ENCODE measurements at regions not wholly inside any gene's neighbourhood (a gene's known extent, or its start where the extent isn't known, plus 50 kb on each side); places are given as distances from the start of the nearest gene placed in this dataset.

DNA sequence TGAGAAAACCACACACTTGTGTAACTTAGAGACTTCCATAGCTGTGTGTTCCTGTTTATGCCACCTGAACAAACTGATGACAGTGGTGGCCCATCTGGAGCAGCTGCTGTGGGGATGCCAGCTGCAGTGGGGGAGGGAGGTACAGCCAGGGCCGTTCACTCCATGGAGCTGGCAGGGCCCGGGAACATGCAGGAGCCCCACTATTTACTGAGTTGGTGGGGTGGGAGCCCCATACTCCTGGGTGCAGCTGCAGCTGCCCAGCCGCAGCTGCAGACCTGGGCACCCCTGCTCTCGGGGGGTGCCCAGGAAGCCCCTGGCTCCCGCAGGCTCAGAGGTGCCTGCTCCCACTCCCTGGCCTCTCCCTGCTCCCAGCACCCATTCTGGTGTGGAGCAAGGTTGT lies 398.6 kb upstream of the RASGEF1B start:
- DNase-seq = no peak

DNA sequence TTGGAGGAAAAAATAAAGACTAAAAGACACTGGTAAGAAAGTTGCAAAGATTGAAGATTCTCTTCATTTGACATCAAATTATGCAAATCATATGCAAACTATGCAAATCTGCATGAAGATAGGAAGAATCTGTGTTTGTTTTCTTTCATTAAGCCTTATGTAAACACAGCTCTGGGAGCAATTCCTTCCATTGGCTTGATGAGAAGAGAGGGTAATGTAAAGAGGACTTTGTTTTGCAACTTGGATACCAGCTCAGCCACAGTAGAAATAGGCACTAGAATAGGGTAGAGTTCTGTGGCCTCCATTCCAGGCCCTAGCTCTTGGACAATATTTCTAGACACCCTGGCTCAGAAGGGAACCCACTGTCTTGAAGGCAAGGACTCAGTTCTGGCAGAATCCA lies 388.4 kb upstream of the RASGEF1B start:
- DNase-seq = no peak

DNA sequence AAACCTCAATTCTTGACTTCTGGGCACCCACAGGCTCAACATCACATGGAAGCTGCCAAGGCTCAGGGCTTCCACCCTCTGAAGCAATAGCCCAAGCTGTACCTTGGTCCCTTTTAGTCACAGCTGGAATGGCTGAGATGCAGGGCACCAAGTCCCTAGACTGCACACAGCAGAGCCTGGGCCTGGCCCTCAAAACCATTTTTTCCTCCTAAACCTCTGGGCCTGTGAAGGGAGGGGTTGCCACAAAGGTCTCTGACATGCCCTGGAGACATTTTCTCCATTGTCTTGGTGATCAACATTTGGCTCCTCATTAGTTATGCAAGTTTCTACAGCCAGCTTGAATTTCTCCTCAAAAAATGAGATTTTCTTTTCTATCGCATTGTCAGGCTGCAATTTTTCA lies 382.7 kb upstream of the RASGEF1B start:
- no peak for DNase-seq

DNA sequence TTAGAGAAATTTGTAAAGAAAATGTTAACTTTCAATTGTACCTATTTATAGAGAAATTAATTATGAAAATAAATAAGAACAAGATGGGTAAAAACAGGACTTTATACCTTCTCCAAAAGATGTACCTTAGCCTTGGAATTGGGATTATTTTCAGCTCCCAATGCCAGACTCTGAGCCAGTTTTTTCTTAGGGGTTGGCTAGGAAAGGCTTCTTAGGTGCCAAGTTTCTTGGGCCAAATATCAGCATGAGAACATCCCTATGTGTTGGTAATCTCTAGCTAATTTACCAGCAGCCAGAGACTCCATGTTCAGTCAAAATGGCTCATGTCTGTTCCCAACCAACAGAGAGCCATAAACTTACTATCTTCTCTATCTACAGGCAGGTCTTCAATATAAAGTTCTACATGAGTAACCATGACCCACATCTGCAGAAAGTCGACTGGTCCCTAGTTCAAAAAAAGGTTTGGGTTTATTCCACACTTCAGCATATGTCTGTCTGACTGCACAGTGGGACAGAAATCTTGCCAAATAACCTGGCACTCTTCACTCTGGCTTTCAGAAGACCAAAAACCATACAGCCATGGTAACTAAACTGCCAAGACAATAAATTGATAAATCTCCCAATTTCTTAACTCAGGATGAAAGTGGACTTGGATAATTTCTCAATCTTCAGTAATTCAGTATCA lies 380.5 kb upstream of the RASGEF1B start:
- no peak for DNase-seq

DNA sequence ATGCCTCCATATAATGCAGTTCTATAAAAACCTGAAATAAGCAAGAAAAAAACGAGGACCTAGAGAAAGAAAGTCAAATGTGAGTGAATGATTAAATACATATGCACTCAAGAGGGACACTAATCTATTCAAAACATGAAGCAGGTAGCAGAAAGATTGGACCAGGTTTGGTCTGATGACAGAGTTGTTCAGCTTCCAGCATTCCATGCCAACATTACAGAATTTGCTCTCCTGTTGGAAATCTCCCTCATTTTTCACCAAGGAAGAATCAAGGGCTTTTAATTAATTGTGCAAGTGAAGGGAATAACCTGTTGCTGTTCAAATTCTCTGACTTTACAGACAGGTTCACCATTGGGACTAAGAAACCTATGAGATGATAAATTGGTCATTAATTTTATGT lies 379.0 kb upstream of the RASGEF1B start:
- DNase-seq = no peak

DNA sequence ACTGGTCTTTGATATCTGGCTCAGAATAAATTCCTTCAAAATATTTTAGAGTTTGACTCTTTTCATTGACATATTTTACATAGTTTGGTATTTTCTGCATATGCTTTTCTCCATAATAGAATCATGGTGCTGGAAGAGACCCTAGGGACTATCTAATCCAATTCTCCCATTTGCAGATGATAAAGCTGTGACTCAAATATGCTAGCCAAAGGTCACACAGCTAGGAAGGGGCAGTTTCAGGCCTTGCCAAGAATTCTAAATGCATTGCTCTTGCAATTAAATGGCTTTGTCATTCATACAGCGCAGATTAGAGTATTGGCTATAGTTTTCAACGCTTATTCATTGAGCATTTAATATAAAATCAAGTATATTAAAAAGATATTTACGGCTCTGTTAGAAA lies 374.1 kb upstream of the RASGEF1B start:
- no peak for DNase-seq

DNA sequence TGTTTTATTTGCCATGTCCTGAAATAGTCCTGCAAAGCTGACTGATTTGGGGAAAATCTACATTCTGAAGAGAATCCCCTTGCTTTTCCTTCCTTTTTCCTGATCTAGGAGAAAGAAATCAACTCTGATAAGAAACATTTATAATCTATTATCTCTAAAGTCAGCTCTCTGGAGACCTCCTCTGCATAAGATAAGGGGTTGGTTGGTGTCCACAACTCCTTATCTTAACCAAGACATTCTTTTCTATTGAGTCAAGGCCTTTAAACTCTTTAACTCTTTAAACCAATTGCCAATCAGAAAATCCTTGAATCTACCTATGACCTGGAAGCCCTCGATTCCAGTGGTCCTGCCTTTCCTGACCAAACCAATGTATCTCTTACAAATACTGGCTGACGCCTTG lies 373.6 kb upstream of the RASGEF1B start:
- no peak for DNase-seq

DNA sequence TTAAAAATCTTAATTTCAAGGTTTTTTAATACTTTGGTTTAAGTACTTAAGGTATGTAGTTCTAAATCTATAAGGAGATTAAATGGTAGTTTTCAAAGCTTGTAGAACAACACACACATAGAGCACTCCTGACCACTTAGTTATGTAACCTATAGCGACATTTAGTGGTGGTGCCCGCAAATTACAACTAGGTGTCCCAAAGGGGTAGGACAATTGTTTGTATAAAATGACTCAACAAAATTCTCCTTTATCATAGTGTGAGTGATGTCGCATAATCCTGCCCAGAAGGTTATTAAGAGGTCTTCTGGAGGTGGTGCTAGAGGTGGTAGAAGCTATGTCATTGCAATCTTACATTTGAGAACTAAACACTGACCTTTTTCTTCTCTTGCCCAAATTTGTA lies 373.0 kb upstream of the RASGEF1B start:
- DNase-seq = peak; percentile 13 to 68 (median 58)

DNA sequence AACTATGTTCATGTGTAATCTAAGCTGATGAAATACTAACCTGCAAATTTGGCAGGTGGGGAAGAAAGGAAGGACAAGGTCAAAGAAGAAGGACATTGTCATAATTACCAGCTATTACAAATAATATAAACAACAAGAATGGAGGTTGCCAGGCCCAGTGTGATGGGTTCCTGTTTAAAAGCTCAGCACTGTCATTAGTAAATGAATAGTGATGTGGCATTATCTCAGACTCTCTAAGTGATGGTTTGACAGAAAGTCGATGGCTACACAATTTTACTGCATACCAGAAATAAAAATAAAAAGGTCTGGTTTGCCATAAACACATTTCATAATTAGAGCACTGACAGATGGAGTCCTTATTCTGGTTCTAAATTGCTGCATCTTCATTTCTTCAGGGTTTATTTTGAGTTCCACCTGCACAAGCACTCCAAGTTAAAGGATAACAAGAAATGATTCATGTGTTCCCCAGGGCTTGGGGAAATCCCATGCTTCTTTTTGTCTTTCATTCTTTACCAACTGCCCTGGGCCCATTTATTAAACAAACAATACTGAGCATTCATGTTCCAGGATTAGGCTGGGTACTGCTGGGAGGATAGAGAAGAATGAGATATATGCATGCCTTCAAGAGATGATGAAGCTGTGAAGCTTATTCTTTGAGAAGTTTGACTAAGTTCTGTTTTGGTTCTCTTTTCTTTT lies 367.8 kb upstream of the RASGEF1B start:
- DNase-seq = no peak

DNA sequence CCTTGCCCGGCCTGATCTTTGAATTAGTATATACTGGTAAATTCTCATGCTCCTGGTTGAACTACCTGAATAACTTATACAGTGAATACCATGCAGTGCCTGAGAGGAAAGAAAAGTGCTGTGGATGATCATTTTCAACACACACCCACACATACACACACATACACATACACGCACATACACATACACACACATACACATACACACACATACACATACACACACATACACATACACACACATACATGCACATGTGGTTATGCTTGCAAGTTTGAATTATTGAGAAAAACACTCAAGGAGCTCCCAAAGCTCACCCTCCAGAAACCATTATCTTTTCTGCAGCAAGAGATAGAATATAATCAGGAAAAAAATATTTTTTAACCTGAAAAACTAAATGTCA lies 366.9 kb upstream of the RASGEF1B start:
- no peak for DNase-seq

DNA sequence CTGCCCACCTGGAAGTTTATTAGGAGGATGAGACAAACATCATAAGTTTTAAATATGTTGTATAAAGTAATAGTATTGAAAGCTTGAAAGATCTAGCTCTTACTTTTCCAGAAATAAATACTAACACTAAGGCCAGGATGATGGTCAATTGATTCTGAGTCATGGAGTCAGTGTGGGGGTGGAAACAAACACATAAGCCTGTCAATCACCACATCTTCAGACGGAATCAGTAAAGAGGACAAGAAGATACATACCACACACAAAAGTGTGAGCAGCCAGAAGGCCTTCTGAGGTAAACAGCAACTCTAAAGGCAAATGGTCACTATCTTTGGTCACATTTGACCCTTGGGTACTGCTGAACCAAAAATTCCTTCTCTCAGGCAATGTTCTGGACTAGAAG lies 365.0 kb upstream of the RASGEF1B start:
- DNase-seq = no peak

DNA sequence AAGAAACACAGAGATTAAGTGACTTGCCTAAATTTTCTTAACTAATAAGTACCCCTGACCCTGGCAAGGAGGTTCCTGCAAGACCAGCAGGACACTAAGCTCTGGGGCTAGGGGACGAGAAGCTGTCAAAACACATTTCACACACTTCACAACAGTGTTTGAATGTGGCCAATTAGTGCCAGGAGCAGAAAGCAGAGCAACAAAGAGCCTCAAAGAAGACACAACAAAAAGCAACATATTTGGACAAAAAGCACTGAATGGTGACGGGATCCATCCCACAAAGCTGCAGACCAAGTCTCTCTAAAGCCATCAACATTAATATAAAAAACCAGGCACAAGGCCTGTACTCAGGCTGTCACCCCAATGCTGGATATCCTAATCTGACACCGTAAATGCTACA lies 361.9 kb upstream of the RASGEF1B start:
- DNase-seq = no peak

DNA sequence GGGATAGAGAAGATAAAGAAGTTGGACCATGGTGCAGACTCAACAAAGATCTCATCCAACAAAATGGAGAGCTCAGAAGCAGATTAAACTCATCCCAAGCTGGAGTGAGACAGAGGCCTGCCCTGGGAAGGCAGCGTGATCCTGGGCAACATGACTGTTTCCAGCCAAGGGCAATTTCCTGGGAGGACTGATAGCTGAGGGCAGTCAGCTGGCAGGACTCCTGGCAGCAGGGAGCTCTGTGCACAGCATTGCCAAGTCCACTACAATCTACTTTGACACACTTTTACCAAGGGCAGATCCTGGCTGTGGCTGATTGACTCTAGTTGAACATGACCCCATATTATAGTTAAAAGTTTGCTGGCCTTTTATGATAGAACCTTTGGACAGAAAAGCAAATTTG lies 357.3 kb upstream of the RASGEF1B start:
- no peak for DNase-seq

DNA sequence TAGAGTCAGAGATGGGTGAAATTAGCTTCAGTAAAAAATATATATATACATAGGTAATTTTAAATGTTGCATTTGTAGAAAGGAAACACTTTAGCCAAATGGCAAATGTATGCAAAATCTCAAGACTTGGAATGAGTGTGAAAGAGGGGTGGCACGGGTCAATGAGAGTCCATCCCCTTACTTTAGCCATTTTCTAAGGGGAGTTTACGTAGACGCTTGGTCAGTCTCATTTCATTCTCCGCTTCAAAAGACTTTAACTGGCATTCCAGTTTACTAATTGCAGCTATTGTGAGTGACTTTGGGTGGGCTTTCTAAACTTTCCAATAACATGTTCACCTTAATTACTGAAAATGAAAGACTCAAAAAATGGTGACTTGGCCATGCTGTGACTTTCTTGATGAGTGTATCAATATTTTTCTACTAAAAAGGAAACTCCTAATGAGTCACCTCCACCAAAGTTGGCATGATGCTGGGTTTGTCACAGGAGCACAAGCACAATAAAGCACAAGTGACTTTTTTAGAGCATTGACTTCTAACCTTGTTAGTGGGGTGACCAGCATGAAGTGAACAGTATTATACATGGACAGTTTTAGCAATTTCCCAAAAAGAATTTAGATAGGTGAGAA lies 356.0 kb upstream of the RASGEF1B start:
- DNase-seq = peak in 1 of 5 donors; percentile 73

DNA sequence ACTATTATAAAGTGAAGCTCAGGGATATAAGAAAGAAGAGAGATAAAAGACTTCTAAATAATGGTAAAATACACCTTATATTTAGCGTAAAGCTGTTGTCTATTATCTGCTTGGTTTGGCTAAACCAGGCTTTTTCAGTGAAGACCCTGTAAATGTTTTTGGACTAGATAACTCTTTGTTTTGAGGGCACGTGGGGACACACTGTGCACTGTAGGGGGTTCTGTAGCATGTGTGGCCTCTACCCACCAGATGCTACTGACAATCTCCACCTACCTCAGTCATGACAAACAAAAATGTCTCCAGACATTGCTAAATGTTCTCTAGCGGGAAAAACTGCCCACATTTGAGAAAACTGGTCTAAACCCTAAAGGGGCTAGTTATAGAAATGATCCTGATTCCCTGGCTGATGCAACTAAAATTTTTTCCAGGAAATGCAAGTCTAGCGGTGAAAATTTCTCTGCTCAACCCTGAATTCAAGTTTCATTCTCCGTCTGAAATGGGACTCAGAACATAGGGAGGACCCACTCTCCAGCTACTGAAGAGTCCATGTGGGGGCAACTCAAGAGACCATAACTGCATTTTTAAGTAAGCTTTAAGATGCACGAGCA lies 355.2 kb upstream of the RASGEF1B start:
- DNase-seq = peak in 1 of 5 donors; percentile 3

DNA sequence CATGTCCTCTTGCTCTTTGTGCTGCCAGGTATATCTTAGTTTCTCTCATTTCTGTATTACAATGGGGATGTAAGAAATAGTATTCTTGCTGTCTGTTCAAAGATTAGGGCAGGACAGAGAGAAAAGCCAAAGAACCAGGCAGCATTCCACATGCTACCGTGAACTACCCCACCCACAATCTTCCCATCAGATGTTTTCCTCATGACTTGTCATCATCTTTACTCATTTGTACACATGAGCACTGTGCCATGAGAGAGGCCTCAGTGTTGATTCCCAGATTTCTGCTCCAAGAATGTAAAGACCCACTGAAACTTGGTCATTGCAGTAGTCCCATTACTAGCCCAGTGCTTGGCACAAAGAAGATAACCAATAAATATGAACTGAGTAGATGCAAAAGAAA lies 354.6 kb upstream of the RASGEF1B start:
- no peak for DNase-seq

DNA sequence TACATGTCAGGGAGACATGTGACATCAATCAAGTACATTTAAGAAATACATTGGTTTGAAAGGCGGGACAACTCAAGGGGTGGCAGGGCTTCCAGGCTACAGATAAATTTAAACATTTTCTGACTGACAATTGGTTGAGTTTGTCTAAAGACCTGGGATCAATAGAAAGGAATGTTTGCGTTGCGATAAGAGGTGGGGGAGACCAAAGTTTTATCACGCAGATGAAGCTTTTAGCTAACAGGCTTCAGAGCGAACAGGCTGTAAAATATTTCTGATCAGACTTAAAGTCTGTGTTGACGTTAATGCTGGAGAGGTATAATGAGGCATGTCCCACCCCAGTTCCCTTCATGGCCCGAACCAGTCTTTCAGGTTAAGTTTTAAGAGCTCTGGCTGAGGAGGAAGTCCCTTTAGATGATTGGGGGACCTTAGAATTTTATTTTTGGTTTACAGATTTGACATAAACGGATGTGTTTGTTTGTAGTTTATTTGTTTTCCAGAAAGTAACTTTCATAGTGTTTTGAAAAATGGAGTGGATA lies 346.7 kb upstream of the RASGEF1B start:
- no peak for DNase-seq

DNA sequence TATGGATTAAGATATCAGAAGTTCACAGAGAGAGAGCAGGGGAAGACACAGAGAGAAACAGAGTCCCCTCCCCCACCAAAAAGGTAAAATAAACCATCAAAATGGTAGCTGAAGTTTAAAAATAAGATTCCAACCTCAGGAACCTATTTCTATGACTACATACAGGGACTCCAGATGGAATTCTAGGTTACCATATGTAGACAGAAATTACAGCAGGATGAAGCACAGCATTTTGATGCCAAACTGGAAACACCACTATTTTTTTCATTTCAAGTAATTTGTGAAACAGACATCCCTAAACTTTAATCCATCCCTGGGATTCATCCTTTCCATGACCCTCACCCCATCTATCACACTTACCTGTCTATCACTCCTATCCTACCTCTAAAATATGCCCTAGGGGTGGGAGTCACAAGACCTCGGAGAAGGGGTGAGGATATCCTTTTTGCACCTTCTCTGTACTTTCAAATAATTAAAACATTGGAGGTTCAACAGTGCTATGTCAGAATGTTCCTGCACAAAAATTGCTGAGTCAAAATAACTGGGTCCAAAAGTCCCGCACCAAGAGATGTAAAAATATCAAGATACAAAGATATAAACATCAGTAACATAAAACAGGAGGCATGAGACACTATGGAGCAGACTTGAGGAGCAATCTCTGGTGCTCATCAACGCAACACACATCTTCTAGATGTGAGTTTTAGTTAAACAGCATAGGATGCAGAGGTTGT lies 344.5 kb upstream of the RASGEF1B start:
- DNase-seq = no peak

DNA sequence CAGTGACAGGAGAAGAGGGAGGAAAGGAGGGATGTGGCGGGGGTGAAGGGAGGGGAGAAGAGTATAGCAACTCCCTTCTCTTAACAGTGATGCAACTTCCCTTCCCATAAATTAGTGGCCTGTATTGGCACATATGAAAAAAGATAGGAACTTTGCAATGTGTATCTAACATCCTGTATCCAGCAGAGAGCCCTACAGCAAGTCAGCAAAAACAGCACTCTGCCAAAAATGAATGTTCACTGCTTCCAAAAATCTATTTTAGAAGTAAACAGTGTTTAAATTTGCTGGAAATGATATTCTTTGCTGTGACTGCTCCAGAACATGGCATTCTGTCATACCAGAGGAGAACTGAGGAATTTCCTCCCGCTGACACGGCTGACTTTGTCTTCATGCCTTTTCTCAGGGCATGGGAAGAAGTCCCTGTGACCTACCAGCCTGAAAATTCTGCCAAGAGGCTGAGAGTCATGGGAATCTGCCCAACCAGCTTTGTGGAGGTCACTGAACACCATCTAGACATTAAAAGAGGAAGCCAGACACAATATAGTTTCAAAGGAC lies 343.4 kb upstream of the RASGEF1B start:
- DNase-seq = no peak

DNA sequence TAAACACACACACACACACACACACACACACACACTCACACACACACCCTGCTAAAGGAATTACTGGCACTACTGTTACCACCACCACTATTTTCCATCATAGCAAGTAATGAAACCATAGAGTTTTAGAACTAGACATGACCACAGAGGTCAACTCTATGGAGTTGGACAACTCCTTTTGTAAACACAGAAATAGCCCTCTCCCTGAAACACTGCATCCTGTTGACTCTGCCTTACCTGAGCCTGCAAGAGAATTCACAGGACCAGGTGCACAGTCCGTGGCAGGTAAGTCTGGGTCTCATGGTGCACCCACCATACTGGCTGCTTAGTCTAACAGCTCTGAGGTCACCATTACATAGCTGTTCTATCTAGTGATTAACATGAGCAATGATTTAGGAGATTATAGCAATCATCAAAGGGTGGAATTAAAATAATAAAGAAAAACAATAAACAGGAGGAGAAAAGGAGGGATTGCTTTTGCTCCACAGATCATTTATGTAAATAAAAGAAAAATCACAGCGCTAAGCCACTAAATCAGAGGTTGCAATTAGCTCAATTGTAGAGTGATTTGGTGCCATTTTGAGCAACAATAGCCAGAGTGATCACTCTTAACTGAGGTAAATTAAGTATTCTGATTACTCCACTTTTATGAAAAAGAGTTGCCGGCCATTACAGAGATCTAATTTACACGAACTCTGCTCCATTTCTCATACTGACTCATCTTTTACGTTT lies 340.0 kb upstream of the RASGEF1B start:
- DNase-seq = no peak

DNA sequence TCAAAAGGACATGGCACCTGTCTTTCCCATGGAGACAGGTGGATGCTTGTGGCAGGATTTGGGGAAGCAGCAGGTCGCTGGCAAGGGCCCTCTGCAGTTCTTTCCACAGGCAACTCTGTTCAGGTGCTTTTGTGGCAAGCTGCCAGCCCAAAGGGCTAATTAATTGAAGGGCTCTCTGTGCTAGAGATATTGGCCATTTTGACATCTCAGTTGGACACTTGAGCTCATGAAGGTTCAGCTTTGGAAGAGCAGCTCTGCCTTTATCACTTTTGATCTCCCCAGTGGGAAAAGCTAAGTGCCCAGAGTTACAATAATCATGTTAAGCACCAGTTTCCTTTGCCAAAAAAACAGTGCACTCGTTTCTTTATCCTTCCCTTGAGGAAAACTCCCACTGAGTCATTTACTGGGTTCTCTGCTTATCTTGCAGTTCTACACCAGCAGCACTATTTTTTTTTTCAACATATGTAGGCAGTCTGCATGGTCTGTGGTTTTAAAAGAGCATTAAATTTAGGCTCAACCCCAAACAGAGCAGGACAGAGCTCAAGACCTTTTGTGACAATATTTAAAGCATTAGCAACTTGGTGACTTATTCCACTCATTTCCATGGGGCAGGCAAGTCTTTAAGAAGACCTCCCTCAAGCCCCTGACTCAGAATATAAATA lies 336.4 kb upstream of the RASGEF1B start:
- DNase-seq = no peak
